HT-29 (cell line): ENCODE measurements at regions not wholly inside any gene's neighbourhood (a gene's known extent, or its start where the extent isn't known, plus 50 kb on each side); places are given as distances from the start of the nearest gene placed in this dataset.
"Not testable (repeated sequence)": the region's sequence is repeated elsewhere in the genome, so short reads cannot be mapped to it uniquely, and the experiment has no call there.

Source experiments
- DNase-seq: peaks from one replicate; pipeline ENCODE4 v3.0.0-alpha.2; 2015; ENCODE audit warnings: low spot score

DNA sequence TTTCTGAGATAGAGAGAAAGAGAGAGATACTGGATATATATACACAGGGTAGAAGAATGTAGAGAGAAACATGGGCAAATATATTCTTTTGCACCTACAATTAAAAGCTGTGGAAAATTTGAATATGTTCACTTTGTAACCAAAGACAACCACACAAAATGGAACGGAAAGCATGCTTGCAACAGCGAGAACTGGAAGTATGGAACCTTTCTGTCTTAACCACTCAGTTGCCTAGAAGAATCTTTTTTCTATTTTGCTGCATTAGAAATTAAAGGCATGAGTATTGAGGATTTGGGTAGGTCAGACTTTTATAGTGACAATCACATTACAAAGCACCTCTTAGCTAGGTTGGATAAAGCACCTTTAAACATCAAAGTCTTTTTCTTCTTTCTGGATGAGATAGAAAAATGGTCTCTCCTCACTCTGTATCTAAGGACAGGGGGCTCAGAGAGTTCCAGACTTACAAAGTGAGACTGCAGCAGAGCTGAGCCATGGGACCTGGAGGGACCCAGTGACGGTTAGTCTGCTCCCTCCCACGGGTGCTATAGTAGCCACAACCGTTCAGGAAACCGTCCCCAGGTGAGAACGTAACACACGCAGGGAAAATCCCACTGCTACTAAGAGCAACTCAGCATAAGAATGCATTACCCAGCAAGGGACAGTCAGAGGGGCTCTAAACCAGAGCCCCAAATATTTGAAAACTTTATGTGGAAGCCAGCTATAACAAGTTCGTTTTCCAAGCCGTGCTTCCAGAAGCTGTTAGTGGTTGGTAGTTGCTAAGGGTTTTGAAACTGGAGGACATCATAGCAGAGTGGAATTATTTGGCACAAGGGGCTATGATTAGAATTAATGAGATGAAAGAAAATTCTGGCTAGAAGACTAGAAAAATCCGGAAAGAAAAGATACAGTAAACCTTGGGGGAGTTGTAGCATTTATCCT is 97.1 kb downstream of the DAD1 start:
- DNase-seq = no peak

DNA sequence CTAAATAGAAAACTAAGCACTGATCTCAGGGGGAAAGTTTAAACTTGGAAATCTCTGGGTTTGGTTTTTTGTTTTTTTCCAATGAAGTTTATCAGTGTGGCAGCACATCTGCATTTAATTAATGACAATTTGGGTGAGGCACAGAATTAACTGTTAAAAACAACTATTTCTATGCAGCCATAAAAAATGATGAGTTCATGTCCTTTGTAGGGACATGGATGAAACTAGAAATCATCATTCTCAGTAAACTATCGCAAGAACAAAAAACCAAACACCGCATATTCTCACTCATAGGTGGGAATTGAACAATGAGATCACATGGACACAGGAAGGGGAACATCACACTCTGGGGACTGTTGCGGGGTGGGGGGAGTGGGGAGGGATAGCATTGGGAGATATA is 98.0 kb downstream of the DAD1 start:
- DNase-seq = not testable (repeated sequence)

DNA sequence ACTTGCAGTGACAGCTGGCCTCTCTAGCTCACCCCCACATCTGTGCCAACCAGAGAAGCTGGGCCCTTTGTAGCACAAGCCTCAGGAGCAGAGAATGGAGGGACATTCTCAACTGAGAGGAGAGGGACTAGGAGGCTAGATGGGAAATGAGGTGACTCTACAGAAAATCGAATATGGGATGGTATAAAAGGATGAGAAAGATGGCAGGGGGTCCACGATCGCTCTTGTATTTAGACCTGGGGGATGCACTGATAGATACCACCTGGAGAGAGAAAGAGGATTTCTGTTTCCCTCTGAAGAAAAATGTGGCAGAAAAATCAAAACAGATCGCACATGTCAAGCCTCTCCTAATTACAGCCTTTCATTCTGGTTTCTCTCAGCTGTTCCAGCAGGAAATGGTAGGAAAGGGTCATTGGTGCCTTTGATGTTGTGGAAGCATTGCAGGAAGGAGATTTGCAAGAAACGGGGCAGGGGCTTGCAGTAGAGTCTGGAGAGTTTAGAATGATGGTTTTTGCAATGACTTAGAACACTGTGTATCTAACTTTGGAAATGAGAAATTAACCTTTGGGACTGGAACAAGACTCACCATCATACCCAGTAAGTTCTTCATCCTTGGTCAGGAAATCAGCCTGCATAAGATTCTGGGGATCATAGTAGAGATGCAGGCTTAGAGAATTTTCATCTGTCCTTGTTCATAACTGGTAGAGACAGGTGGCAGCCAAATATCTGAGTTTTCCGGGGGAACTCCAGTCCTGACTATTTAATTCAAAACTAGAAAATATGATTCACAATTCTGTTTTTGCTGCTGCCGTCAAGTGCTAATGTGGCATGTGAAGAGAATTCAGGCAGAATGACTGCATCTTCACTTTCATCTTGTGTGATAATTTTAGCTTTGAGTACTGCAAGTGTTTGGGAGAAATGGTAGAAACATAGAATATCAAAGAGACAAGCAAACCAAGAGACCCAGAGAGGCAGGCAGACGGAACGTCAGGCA is 98.8 kb downstream of the DAD1 start:
- no peak for DNase-seq

DNA sequence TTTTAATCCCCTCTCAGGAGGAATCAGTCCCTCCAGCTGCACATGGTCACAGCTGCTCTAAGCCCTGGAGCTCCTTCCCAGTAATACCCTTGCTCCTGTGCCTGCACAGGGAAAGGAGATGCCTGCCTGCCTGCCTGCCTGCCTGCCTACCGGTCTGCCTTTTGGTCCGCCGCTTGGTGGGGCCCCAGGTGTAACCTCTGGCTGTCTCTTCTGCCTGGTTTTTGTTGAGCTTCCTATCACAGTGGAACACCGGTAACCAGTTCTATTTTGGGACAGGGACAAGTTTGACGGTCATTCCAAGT is 99.8 kb downstream of the DAD1 start:
- DNase-seq = no peak

DNA sequence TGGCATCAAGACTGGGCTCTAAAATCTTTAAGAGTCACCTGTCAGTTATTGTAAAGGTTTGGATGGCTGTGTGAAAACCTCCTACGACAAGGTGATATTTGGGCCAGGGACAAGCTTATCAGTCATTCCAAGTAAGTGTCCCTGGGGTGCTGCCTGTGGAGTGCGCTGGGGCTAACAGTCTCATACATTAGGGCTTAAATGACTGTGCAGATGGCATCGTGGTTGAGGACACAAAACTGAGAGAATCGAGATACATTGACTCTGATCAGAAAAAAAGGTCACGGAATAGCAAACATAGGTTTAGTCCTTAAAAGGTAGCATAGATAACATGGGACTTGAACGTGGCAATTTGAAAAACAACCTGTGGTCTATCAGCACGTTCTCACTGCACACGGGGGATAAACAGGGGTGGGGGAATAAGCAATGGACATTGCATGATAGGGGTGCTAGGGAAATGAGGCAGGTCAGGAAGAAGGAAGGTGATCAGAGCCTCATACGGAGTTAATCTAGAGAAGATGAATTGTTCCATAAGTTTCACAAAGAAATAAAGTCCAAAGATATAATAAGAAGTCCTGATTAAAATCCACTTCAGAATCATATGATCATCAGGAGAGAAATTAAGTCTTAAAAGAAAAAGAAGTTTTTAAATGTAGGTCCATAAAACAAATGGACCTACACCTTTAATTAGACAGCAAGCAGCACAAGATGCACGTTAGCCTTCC is 100.3 kb downstream of the DAD1 start:
- no peak for DNase-seq

DNA sequence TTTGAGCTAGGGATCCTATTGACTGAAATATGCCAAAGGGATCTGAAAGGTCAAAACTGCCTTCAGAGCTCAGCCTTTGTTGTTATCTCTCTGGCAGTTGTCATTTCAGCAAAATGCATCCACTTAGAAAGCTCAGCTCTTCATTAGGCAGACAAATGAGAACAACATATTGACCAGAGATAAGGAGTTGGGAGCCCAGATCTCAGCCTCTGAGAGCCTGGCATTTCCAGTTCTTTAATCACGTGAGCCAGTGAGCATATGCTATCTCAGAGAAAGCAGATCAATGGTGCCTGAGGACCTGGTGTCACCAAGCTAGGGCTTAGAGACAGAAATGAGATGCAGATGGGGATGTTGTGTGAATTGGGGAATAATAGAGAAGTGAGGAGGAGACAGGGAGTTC is 101.1 kb downstream of the DAD1 start:
- no peak for DNase-seq

DNA sequence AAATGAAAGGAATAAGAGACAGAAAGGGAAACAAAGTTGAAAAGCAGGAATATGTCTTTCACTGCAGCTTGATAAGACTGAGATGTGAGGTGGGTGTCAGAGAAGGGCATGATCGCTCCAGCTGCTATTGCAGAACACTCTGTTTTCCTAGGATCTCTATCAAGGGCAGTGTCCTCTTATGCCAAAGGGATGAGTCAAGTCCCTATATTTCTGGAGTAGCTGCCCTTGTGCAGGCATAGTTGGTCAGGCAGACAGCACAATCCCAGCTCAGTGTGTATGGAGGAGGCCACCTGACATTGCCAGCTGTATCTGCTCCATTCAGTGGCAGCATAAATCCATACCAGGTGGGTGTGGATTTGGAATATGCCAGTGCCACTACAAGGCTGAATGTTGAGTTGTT is 101.6 kb downstream of the DAD1 start:
- DNase-seq = no peak

DNA sequence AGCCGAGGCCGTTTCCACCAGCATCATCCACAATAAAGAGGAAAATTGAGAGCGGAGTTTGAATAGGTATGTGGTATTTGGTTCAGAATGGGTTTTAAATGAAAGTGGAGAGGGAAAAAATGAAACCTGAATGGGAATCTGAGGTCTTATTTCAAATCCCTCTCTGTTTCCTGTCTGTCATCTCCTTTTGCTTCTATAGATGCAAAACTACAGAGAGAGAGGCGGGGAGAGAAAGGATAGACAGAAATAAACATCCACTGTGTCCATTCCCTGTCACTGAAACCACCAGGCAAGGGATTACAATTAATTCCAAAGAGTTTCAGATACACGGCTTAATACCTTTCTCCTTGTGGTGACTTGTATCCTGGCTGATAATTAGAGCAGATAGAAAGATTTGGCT is 102.3 kb downstream of the DAD1 start:
- DNase-seq = no peak

DNA sequence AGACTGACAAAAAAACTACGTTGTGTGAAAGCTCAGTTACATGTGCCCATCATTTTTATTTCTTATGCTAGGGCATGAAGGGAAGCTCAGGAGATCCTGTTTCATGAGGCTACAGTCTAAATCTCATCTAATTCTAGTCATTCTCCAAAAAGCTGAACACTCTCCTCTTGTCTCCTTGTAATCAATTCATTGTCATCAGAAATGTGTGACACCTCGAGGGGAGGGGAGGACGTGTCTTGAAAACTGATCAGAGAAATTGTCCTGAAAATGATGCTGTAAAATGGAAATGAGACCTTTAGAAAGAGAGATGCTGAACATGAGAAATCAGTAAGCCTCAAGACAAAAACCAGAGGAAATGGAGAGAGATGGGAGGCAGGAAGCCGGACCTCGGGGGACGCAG is 103.4 kb downstream of the DAD1 start:
- DNase-seq = no peak

DNA sequence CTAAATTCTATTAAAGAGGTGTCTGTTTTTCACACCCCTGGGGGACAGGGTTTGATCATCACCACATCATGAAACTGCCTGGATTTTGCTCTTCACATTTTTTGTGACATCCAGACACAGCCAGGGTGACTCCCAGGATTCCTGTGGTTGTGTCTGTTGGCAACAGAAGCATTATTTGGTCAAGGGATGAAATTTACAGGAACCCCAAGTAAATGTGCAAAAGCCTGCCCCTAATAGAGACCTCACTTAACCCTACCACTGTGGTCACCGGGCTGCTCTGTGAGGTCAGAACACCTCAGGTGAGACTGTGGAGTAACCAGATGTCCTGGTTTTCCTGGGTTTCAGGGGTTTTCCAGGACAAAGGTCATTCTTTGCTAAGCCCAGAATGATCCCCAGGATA is 103.8 kb downstream of the DAD1 start:
- DNase-seq = no peak

DNA sequence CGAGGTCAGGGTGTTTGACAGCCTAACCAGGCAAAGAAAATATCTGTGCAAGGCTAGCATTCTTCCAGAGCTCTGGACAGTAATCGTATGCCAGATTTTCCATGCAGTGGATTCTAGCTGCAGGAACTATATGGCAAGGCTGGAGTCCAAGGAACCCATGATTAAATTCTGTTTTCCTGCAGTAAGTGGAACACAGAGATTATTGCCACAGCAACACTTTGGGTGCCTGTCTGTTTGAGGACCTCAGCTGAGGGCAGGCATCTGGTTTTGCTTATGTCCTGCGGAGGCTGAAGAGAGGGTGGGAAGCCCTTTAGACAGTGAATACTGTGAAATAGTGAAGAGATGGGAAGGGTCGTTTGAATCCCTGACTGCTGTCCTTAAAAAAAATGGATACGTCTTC is 104.4 kb downstream of the DAD1 start:
- DNase-seq = no peak

DNA sequence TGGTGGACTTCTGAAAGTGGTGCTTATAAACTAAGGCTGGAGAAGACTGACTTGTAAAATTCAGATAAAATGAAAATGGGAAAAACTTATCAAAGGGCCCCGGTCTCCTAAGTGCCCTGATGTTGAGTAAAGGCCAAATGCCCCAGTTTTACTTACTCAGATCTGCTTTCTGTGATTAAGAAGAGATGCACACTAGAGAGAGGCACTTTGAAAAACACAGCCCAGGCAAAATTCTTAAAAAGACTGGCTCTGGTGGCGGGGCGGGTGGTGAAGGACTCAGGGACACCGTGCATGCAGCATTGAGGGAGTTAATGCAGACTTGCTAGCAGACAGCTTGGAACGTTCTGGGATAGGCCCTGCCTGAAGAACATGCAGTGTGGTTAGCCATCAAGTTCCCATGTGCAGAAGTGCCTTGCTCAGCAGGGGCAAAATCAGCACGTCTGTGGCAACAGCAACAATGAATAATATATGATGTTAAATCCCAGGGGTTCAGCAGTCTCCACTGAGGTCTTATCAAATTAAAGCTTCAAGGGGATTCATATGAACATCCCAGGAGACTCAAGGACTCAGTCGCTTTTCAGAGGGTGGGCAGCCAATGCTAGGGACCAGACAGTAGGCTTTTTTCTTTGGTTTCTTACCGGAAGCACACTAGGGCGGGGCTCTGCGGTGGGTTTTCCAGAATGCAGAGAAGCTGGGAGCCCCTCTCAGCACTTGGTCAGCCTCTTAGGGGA is 105.0 kb downstream of the DAD1 start:
- no peak for DNase-seq

DNA sequence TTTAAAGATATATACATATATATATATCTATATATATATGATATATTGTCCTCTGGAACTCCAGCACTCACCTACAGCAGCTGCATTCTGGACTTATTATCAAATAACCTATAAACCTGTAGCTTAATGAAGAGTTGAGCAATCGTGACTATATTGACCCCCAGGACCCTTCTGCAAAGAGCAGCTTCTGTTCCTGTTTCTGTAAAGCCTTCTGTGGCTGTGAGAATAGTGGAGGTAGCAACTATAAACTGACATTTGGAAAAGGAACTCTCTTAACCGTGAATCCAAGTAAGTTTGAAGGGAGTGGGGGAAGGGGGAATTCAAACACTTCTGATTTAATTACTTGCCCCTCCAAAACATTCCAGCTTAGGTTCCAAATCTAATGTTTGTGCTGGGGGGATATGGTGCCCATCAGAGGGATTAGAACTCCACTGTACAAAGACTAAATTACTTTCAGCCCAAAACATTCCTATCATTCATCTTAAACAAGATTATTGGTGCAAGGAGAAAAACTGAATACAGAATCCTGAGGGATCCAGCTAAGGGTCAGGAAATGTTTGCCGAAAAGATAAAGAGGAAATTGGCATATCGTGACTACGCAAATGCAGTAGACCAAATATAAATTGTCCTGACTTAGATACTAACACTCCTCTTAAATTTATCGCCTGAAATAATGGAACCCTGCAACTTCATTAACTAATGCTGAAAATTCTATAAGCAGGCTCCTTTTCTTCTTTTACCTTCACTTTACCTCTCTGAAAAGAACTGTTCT is 106.1 kb downstream of the DAD1 start:
- DNase-seq = no peak

DNA sequence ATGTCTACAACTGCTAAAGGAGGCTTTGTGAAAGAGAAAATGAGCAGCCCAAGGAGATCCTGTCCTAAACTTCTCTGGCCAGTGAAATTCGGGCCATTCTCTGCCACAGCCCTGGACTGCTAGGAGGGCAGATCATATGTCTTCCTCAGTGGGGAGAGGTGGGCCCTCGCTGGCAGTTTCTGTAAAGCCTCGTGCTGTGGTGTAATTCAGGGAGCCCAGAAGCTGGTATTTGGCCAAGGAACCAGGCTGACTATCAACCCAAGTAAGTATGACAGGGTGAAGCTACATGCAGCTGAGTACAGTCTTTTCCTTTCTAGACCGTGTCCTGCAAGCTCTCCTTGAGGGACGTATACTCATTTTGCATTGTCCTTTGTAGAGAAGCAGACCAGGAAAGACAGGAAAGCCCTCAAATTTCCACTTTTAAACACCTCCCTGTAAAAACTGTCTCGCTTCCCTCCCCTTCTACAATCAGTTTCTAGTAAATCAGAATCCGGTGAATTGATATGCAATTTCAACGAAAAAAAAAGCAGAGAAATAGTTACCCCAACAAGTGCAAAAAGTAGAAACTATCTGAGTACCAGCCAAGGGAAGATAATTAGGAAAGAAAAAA is 106.8 kb downstream of the DAD1 start:
- DNase-seq = no peak

DNA sequence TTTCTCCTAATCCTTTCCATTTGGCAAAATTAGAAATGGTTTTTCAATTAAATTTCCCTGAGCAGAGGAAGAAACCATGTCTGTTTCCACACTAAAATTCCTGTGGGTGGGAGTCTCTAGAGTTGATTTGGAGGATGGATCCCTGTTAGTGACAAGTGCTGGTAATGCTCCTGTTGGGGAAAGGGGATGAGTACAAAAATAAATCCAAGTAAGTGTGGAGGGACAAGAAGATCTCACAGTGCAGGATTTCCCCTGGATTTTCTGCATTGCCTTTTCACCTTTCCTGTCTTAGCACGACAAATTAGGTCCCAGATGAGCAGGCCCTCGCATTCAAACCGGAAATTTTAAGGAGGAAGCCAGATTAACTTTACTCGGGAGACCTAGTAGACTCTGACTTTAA is 107.5 kb downstream of the DAD1 start:
- DNase-seq = no peak

DNA sequence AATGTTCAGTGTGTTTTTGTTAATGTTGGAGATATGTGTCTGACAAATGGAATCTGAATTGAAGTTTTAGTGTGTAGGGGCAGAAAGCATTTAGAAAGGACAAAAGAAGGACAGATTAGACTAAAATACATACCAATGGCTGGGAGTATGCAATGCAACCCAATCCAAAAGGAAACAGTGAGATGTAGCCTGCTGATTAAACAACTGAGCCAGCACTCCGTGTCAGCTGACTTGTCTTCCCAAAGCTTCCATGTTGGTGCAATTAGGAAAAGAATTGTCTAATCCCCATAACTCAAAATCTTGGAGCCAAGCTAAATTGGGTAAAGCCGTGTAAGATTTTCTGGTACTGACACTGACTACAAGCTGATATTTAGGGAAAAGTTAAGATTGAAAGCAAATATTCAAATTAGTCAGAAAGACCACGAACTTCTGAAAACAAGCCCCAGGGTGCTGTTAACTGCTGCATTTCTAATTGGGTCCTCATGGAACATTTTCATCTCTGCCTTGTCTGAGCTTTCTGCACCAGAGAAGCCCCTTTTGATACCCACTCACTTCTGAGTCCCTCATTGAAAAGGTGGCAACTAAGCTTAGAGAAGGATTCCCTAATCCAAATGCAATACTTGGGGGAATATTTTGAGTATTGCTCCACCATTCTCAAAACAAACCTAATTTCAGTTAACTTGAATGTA is 109.1 kb downstream of the DAD1 start:
- DNase-seq = no peak

DNA sequence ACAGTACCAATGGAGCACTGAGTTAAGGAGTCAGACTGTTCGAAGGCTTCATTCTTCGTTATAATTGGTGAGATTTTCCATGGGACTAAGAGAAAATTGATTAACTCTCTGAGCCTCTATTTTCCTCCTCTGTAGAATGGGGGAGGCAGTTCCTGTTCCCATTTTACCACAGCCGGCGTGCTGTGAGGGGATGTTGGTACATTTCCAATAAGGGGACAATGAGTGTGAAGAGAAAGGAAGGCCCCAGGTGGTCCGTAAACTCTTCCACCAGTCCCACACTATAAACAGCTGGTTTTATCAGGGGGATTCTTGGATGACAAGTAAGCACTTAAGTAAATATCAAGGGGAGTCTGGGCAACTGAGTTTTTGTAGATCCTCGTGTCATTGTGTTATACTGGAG is 109.9 kb downstream of the DAD1 start:
- no peak for DNase-seq

DNA sequence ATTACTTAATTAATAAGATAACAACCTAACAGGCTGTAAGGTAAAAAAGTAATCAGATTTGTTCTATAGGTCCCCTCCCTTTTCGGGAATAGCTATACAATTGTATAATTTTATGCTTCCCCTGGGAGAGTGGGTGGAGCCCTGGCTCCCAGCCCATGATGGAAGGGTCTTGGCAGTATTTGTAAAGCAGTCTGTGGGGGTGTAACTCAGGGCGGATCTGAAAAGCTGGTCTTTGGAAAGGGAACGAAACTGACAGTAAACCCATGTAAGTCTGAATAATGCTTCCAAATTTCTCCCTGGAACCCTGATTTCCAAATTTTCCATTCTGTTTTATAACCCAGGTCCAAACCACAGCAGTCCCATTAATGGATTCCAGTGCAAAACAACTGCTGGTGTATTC is 110.4 kb downstream of the DAD1 start:
- no peak for DNase-seq

DNA sequence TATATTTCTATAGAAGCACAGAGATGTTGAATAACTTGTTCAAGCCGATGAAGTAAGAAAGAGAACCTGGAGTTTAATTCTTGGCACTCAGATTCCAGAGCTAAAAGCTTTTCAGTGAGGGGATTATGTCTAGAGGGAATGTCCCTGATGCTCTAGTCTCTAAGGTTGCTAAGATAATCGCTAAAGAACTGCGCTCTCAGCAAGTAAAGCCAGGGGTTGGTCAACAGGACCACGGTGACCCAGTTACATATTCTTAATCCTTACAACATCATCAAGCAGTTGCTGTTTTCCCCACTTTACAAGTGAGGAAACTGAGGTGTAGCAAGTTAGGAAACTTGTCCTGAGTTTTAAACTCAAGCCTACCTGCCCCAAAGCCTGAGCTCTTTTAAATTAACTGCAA is 110.8 kb downstream of the DAD1 start:
- no peak for DNase-seq
